Neural cell (in vitro differentiated cells): ENCODE measurements at regions not wholly inside any gene's neighbourhood (a gene's known extent, or its start where the extent isn't known, plus 50 kb on each side); places are given as distances from the start of the nearest gene placed in this dataset.

ENCODE experiments used
- CTCF ChIP-seq: fragments of 450-650 bp; IDR thresholded peaks from 2 replicates; pipeline ENCODE4 v1.5.1; 2014; ENCODE audit warnings: antibody characterized with exemption, mild to moderate bottlenecking, moderate library complexity; ENCODE audit not compliant: poor library complexity, severe bottlenecking
- EP300 ChIP-seq: fragments of 450-650 bp; conservative IDR thresholded peaks from 2 replicates; pipeline ENCODE4 v1.6.1; 2014; ENCODE audit warnings: antibody characterized with exemption, mild to moderate bottlenecking, moderate library complexity; ENCODE audit not compliant: poor library complexity, severe bottlenecking
- EZH2 ChIP-seq: fragments of 200-600, 300-800 bp; shearing (Covaris generic), sonication (generic); IDR thresholded peaks from 2 replicates; pipeline ENCODE4 v1.6.1; 2014; ENCODE audit warnings: antibody characterized with exemption, low read length, borderline replicate concordance, mild to moderate bottlenecking; ENCODE audit not compliant: insufficient read depth, poor library complexity, severe bottlenecking
- MXI1 ChIP-seq: fragments of 450-650 bp; conservative IDR thresholded peaks from 2 replicates; pipeline ENCODE4 v1.6.1; 2014; ENCODE audit warnings: antibody characterized with exemption, mild to moderate bottlenecking; ENCODE audit not compliant: poor library complexity, severe bottlenecking
- POLR2AphosphoS5 ChIP-seq: IDR thresholded peaks from 2 replicates; pipeline ENCODE4 v1.6.1; 2012
- RAD21 ChIP-seq: fragments of 450-650 bp; conservative IDR thresholded peaks from 2 replicates; pipeline ENCODE4 v1.6.1; 2014; ENCODE audit warnings: antibody characterized with exemption, mild to moderate bottlenecking, moderate library complexity
- SMC3 ChIP-seq: fragments of 450-650 bp; conservative IDR thresholded peaks from 2 replicates; pipeline ENCODE4 v1.6.1; 2014; ENCODE audit warnings: antibody characterized with exemption, mild to moderate bottlenecking, moderate library complexity; ENCODE audit not compliant: poor library complexity
- TAF1 ChIP-seq: IDR thresholded peaks from 2 replicates; pipeline ENCODE4 v1.6.1; 2012; ENCODE audit warnings: low read depth

DNA sequence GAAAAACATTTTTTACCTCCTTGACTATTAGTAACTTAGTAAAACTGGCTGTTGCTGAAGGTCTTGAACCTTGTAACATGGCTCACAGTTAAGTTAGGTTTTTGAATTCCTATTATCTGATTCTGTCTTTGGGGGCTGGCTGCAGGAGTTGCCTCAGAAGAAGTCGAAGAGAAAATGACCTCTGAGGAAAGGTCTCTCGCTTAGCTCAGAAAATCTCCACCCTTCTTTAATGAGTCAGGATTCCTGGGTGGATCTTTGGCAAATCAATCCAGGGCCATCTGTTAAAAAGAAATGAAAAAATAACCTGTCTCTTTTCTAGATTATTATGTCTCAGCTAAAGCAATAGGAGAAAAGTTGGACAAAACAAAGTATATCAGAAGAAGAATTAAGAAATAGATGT is 267.8 kb upstream of the SEMA3C start:
- TF ChIP-seq CTCF (no peak), SMC3 (no peak), RAD21 (no peak), EP300 (no peak), TAF1 (no peak), POLR2AphosphoS5 (no peak), EZH2 (no peak), MXI1 (no peak)
